OCI-LY1 (cell line): ENCODE measurements at regions not wholly inside any gene's neighbourhood (a gene's known extent, or its start where the extent isn't known, plus 50 kb on each side); places are given as distances from the start of the nearest gene placed in this dataset.

Experiments used
- H2AFZ ChIP-seq: fragments of 200-600 bp; sonication (generic), shearing (Covaris generic); 2 replicates; pipeline ENCODE4 v1.6.0; 2014; ENCODE audit warnings: antibody characterized with exemption, mild to moderate bottlenecking, low read length
- H3F3A ChIP-seq: fragments of 200-600 bp; sonication (generic), shearing (Covaris generic); 2 replicates; pipeline ENCODE4 v1.6.0; 2014; ENCODE audit warnings: mild to moderate bottlenecking, antibody characterized with exemption, low read length, moderate library complexity; ENCODE audit not compliant: insufficient read depth
- H3K27ac ChIP-seq: fragments of 200-600 bp; sonication (generic); 2 replicates; pipeline ENCODE4 v1.5.1; 2014; ENCODE audit warnings: low read length, mixed run types, mild to moderate bottlenecking, low read depth; ENCODE audit not compliant: poor library complexity, severe bottlenecking
- H3K27me3 ChIP-seq: fragments of 200-600 bp; sonication (generic); 2 replicates; pipeline ENCODE4 v1.6.0; 2014; ENCODE audit warnings: antibody characterized with exemption, mild to moderate bottlenecking, low read length, moderate library complexity; ENCODE audit not compliant: insufficient read depth
- H3K36me3 ChIP-seq: fragments of 200-600 bp; sonication (generic); 2 replicates; pipeline ENCODE4 v1.6.1; 2014; ENCODE audit warnings: mild to moderate bottlenecking, antibody characterized with exemption, low read length, moderate library complexity, mixed read lengths; ENCODE audit not compliant: insufficient read depth
- H3K4me1 ChIP-seq: fragments of 200-600 bp; sonication (generic); 2 replicates; pipeline ENCODE4 v1.5.1; 2014; ENCODE audit warnings: mild to moderate bottlenecking, low read length, moderate library complexity; ENCODE audit not compliant: insufficient read depth, severe bottlenecking
- H3K4me2 ChIP-seq: fragments of 200-600 bp; sonication (generic), shearing (Covaris generic); 2 replicates; pipeline ENCODE4 v1.6.1; 2014; ENCODE audit warnings: low read length
- H3K4me3 ChIP-seq: fragments of 200-600 bp; sonication (generic); 2 replicates; pipeline ENCODE4 v1.5.1; 2014; ENCODE audit warnings: low read length, low read depth, mild to moderate bottlenecking, mixed read lengths; ENCODE audit not compliant: poor library complexity, severe bottlenecking
- H3K79me2 ChIP-seq: fragments of 200-600 bp; shearing (Covaris generic); 2 replicates; pipeline ENCODE4 v1.6.1; 2016; ENCODE audit warnings: mixed run types, low read length, mixed read lengths; ENCODE audit not compliant: insufficient read depth
- H3K9ac ChIP-seq: fragments of 200-600 bp; sonication (generic), shearing (Covaris generic); 2 replicates; pipeline ENCODE4 v1.6.1; 2014; ENCODE audit warnings: mild to moderate bottlenecking, low read length, mixed read lengths
- H3K9me2 ChIP-seq: fragments of 200-600 bp; sonication (generic), shearing (Covaris generic); 2 replicates; pipeline ENCODE4 v1.6.1; 2014; ENCODE audit warnings: low read depth, mild to moderate bottlenecking, low read length, mixed read lengths
- H3K9me3 ChIP-seq: fragments of 200-600 bp; shearing (Covaris generic); 2 replicates; pipeline ENCODE4 v1.6.1; 2014; ENCODE audit warnings: low read length, mixed read lengths
- H4K20me1 ChIP-seq: fragments of 200-600 bp; sonication (generic), shearing (Covaris generic); 2 replicates; pipeline ENCODE4 v1.6.0; 2016; ENCODE audit warnings: mild to moderate bottlenecking, low read length; ENCODE audit not compliant: insufficient read depth
- EZH2 ChIP-seq: fragments of 200-600 bp; sonication (generic), shearing (Covaris generic); IDR thresholded peaks from 2 replicates; pipeline ENCODE4 v1.8.0; 2017; ENCODE audit warnings: borderline replicate concordance, mixed run types, mild to moderate bottlenecking, antibody characterized with exemption, low read length, moderate library complexity, mixed read lengths
- TF ChIP-seq, protein P1 (sequence below): fragments of 200-600 bp; sonication (generic), shearing (Covaris generic); IDR thresholded peaks from 2 replicates; pipeline ENCODE4 v1.5.1; 2017; ENCODE audit warnings: mild to moderate bottlenecking, antibody characterized with exemption, low read length, moderate library complexity, mixed read lengths

DNA sequence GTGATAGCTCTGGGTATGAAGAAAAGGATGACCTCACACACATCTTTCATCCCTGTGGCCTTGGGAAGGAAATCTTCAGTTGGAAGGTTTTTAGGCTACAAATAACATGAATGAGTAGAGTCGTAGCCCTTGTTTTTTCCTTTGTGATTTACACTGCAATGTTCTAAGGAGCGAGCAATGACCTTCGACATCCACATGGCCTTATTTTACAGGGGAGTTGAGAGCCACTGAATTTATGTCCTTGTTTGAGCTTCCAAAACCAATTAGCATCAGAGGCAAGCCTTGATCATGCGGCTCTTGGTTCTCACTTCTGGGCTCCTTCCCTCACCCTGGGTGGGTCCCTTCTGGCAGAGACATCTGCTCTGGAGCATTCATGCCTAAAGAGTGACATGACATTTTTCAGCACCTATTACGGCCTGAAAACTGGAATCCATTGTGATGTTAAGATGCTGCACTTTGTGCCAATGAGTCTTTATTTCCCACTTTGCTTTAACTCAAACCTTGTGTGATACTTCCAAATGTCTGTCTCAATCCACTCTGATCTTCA lies 70.5 kb upstream of the RUNX1 start:
- Histone ChIP-seq H4K20me1 (no peaks in the 10 kb centered on the region), H2AFZ (no peak overlapping the region), H3K36me3 (no peaks in the 10 kb centered on the region), H3K4me2 (no peak overlapping the region), H3K9me3 (peaks cover 4% of the 10 kb centered on the region), H3K4me3 (no peak overlapping the region), H3K27me3 (no peaks in the 10 kb centered on the region), H3K4me1 (peaks cover 9% of the 10 kb centered on the region), H3K27ac (no peak overlapping the region), H3K9ac (no peak overlapping the region), H3F3A (no peaks in the 10 kb centered on the region), H3K9me2 (no peaks in the 10 kb centered on the region), H3K79me2 (no peaks in the 10 kb centered on the region)
- TF ChIP-seq, protein P1, sequence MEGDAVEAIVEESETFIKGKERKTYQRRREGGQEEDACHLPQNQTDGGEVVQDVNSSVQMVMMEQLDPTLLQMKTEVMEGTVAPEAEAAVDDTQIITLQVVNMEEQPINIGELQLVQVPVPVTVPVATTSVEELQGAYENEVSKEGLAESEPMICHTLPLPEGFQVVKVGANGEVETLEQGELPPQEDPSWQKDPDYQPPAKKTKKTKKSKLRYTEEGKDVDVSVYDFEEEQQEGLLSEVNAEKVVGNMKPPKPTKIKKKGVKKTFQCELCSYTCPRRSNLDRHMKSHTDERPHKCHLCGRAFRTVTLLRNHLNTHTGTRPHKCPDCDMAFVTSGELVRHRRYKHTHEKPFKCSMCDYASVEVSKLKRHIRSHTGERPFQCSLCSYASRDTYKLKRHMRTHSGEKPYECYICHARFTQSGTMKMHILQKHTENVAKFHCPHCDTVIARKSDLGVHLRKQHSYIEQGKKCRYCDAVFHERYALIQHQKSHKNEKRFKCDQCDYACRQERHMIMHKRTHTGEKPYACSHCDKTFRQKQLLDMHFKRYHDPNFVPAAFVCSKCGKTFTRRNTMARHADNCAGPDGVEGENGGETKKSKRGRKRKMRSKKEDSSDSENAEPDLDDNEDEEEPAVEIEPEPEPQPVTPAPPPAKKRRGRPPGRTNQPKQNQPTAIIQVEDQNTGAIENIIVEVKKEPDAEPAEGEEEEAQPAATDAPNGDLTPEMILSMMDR, result no peak
- TF ChIP-seq EZH2, result no peak

DNA sequence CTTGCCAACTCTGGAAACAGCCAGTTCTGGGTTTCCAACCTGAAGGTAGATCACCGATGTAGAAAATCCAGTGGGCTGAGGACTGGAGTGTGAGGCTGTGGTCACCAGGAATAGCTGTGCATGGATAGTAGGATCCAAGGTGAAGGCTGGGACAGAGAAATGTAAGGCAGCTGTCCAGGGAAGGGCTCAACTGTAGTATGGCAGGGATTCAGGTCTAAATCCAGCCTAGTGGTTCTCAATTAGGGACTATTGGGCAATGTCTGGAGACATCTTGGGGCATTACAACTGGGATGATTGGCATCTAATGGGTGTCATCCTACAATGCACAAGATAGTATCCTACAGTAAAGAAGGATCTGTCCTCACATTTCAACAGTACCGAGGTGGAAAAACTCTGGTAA lies 67.7 kb upstream of the RUNX1 start:
- H3K79me2 ChIP-seq, result no peaks in the 10 kb centered on the region
- no peak overlapping the region for H2AFZ ChIP-seq
- H3K27ac ChIP-seq, result no peak overlapping the region
- no peak overlapping the region for H3K4me2 ChIP-seq
- no peaks in the 10 kb centered on the region for H3F3A ChIP-seq
- H3K27me3 ChIP-seq, result no peaks in the 10 kb centered on the region
- peaks cover 4% of the 10 kb centered on the region for H3K9me3 ChIP-seq
- no peak for TF ChIP-seq EZH2
- TF ChIP-seq, protein P1, result no peak
- H3K9ac ChIP-seq, result no peak overlapping the region
- peaks cover 9% of the 10 kb centered on the region for H3K4me1 ChIP-seq
- no peaks in the 10 kb centered on the region for H4K20me1 ChIP-seq
- H3K9me2 ChIP-seq, result no peaks in the 10 kb centered on the region
- no peaks in the 10 kb centered on the region for H3K36me3 ChIP-seq
- H3K4me3 ChIP-seq, result no peak overlapping the region

DNA sequence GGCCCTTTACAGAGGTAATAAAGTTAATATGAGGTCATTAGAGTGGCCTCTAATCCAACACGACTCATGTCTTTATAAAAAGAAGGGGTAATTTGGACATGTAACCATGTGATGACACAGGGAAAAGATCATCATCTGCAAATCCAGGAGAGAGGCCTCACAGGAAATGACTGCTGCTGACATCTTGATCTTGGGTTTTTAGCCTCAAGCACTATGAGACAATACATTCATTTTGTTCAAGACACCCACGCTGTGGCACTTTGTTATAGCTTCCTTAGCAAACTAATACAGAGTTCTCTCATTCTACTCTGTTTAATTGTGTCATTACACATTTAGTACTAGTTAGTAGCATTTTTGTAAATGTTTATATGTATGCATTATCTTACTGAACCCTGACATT lies 64.0 kb upstream of the RUNX1 start:
- no peak overlapping the region for H3K9ac ChIP-seq
- H3K27me3 ChIP-seq, result no peaks in the 10 kb centered on the region
- no peak overlapping the region for H2AFZ ChIP-seq
- TF ChIP-seq, protein P1, result no peak
- no peak for TF ChIP-seq EZH2
- no peaks in the 10 kb centered on the region for H3K79me2 ChIP-seq
- H3K4me1 ChIP-seq, result no peaks in the 10 kb centered on the region
- H3K4me2 ChIP-seq, result no peak overlapping the region
- H3F3A ChIP-seq, result no peaks in the 10 kb centered on the region
- peaks cover 4% of the 10 kb centered on the region for H3K9me3 ChIP-seq
- H3K9me2 ChIP-seq, result no peaks in the 10 kb centered on the region
- H3K27ac ChIP-seq, result no peak overlapping the region
- H4K20me1 ChIP-seq, result no peaks in the 10 kb centered on the region
- H3K36me3 ChIP-seq, result no peaks in the 10 kb centered on the region
- H3K4me3 ChIP-seq, result no peak overlapping the region
